Endodermal cell (in vitro differentiated cells): ENCODE measurements at regions not wholly inside any gene's neighbourhood (a gene's known extent, or its start where the extent isn't known, plus 50 kb on each side); places are given as distances from the start of the nearest gene placed in this dataset.

Source experiments
- DNase-seq: peaks from one replicate; pipeline ENCODE4 v3.0.0-alpha.2; 2017
- H3K27ac ChIP-seq: 2 replicates; pipeline ENCODE4 v1.5.1; 2013; ENCODE audit warnings: mild to moderate bottlenecking, low read depth, low read length, moderate library complexity
- H3K27me3 ChIP-seq: 2 replicates; pipeline ENCODE4 v1.6.1; 2013; ENCODE audit warnings: mild to moderate bottlenecking, low read length, moderate library complexity; ENCODE audit not compliant: insufficient read depth, control insufficient read depth, poor library complexity, severe bottlenecking
- H3K36me3 ChIP-seq: 2 replicates; pipeline ENCODE4 v1.7.0; 2013; ENCODE audit warnings: mild to moderate bottlenecking, low read length, moderate library complexity; ENCODE audit not compliant: control insufficient read depth, insufficient read depth
- H3K4me1 ChIP-seq: one replicate; pipeline ENCODE4 v1.7.0; 2013; ENCODE audit warnings: low read length; ENCODE audit not compliant: control insufficient read depth, insufficient read depth
- H3K4me3 ChIP-seq: 2 replicates; pipeline ENCODE4 v1.5.1; 2013; ENCODE audit warnings: mild to moderate bottlenecking, low read length, moderate library complexity
- H3K9ac ChIP-seq: 2 replicates; pipeline ENCODE4 v1.6.1; 2013; ENCODE audit warnings: mild to moderate bottlenecking, low read length, moderate library complexity; ENCODE audit not compliant: poor library complexity, severe bottlenecking; ENCODE audit errors: extremely low read depth
- H3K9me3 ChIP-seq: 2 replicates; pipeline ENCODE4 v1.6.1; 2013; ENCODE audit warnings: mild to moderate bottlenecking, low read length, moderate library complexity; ENCODE audit not compliant: control insufficient read depth
- H3K27ac Mint-ChIP-seq: 2 replicates; pipeline ENCODE4 v1.8.0; 2020; ENCODE audit warnings: mixed read lengths
- H3K27me3 Mint-ChIP-seq: 2 replicates; pipeline ENCODE4 v1.8.0; 2021; ENCODE audit warnings: mild to moderate bottlenecking, mixed read lengths; ENCODE audit not compliant: insufficient read depth
- H3K36me3 Mint-ChIP-seq: 2 replicates; pipeline ENCODE4 v1.8.0; 2020; ENCODE audit warnings: low read depth, mixed read lengths
- H3K4me1 Mint-ChIP-seq: 2 replicates; pipeline ENCODE4 v1.8.0; 2020; ENCODE audit warnings: mixed read lengths
- H3K4me3 Mint-ChIP-seq: 2 replicates; pipeline ENCODE4 v1.8.0; 2020; ENCODE audit warnings: mild to moderate bottlenecking, moderate library complexity, mixed read lengths
- H3K9me3 Mint-ChIP-seq: 2 replicates; pipeline ENCODE4 v1.8.0; 2020; ENCODE audit warnings: mild to moderate bottlenecking, mixed read lengths
- CTCF ChIP-seq: fragments of 200-600 bp; sonication (generic); conservative IDR thresholded peaks from 2 replicates; pipeline ENCODE4 v1.5.0; 2021; ENCODE audit warnings: antibody characterized with exemption, mild to moderate bottlenecking
- WGBS, 2 experiments: methylation state at CpG; one replicate each; pipeline versions ENCODE4 v1.1.5 to v1.1.7; 2013; ENCODE audit warnings: missing lambda C conversion rate in 2 of 2, mixed read lengths in 1 of 2; ENCODE audit not compliant: insufficient coverage in 1 of 2, insufficient read length in 1 of 2; 5-methylcytosine and 5-hydroxymethylcytosine counted together

- peaks cover 2% of the 10 kb centered on the region for H3K9me3 Mint-ChIP-seq
- TF ChIP-seq CTCF = no peak
- no peaks in the 10 kb centered on the region for H3K4me1 ChIP-seq
- no peak overlapping the region for H3K4me3 ChIP-seq
- H3K4me1 Mint-ChIP-seq = peaks cover 7% of the 10 kb centered on the region
- DNase-seq = no peak
- no peak overlapping the region for H3K4me3 Mint-ChIP-seq
- H3K9me3 ChIP-seq = no peaks in the 10 kb centered on the region
- H3K27ac ChIP-seq = no peak overlapping the region
- H3K27me3 ChIP-seq = no peaks in the 10 kb centered on the region
- H3K27me3 Mint-ChIP-seq = no peaks in the 10 kb centered on the region
- H3K36me3 Mint-ChIP-seq = no peaks in the 10 kb centered on the region
- no peaks in the 10 kb centered on the region for H3K36me3 ChIP-seq
- H3K9ac ChIP-seq = no peak overlapping the region
- no peak overlapping the region for H3K27ac Mint-ChIP-seq
- WGBS, 2 experiments = 91 to 100% methylated on average over 1 to 3 of the region's 3 CpGs
Measured at GRCh38 chr1:95604771-95605170, 370.8 kb downstream of the RWDD3 start.

GRCh38 chr1:95614197-95614596, 380.2 kb downstream of the RWDD3 start:
- no peaks in the 10 kb centered on the region for H3K27me3 ChIP-seq
- H3K4me3 ChIP-seq = no peak overlapping the region
- TF ChIP-seq CTCF = no peak
- Mint-ChIP-seq H3K4me1 (no peaks in the 10 kb centered on the region), H3K4me3 (no peak overlapping the region), H3K27ac (no peak overlapping the region), H3K27me3 (no peaks in the 10 kb centered on the region), H3K9me3 (no peaks in the 10 kb centered on the region), H3K36me3 (no peaks in the 10 kb centered on the region)
- no peak overlapping the region for H3K9ac ChIP-seq
- peaks cover 3% of the 10 kb centered on the region for H3K4me1 ChIP-seq
- no peak for DNase-seq
- H3K9me3 ChIP-seq = no peaks in the 10 kb centered on the region
- H3K27ac ChIP-seq = no peak overlapping the region
- H3K36me3 ChIP-seq = no peaks in the 10 kb centered on the region
- 95 to 100% methylated on average over 3 to 5 of the region's 5 CpGs for WGBS, 2 experiments

GRCh38 chr1:95615421-95615820, 381.4 kb downstream of the RWDD3 start:
- H3K27ac Mint-ChIP-seq = no peak overlapping the region
- H3K27ac ChIP-seq = no peak overlapping the region
- WGBS, 2 experiments = 88 to 100% methylated on average over 1 to 3 of the region's 3 CpGs

More at GRCh38 chr1:95615421-95615820, 381.4 kb downstream of the RWDD3 start:
- Mint-ChIP-seq H3K9me3 (no peaks in the 10 kb centered on the region), H3K27me3 (no peaks in the 10 kb centered on the region), H3K4me3 (no peak overlapping the region), H3K4me1 (no peaks in the 10 kb centered on the region), H3K36me3 (no peaks in the 10 kb centered on the region)
- no peak overlapping the region for H3K4me3 ChIP-seq
- no peaks in the 10 kb centered on the region for H3K9me3 ChIP-seq
- DNase-seq = no peak
- H3K27me3 ChIP-seq = no peaks in the 10 kb centered on the region
- peaks cover 3% of the 10 kb centered on the region for H3K4me1 ChIP-seq
- H3K9ac ChIP-seq = no peak overlapping the region
- no peak for TF ChIP-seq CTCF
- no peaks in the 10 kb centered on the region for H3K36me3 ChIP-seq
